ENCODE measurements at regions not wholly inside any gene's neighbourhood (a gene's known extent, or its start where the extent isn't known, plus 50 kb on each side); places are given as distances from the start of the nearest gene placed in this dataset.

- no peak for DNase-seq (ENCODE audit: low spot score)
Measured at GRCh38 chr14:38113546-38113945, 94.2 kb upstream of the SSTR1 start.

GRCh38 chr14:38116895-38117294, 90.8 kb upstream of the SSTR1 start:
- no peak for DNase-seq (ENCODE audit: low spot score)

- no peak for DNase-seq (ENCODE audit: low spot score)
Measured at GRCh38 chr14:38120109-38120508, 87.6 kb upstream of the SSTR1 start.

- no peak for DNase-seq (ENCODE audit: low spot score)
Measured at GRCh38 chr14:38121320-38122020, 86.2 kb upstream of the SSTR1 start.

- no peak for DNase-seq (ENCODE audit: low spot score)
Measured at GRCh38 chr14:38122241-38122640, 85.5 kb upstream of the SSTR1 start.

GRCh38 chr14:38124506-38124905, 83.2 kb upstream of the SSTR1 start:
- no peak for DNase-seq (ENCODE audit: low spot score)

- no peak for DNase-seq (ENCODE audit: low spot score)
Measured at GRCh38 chr14:38125481-38126037, 82.1 kb upstream of the SSTR1 start.

GRCh38 chr14:38127356-38127755, 80.3 kb upstream of the SSTR1 start:
- no peak for DNase-seq (ENCODE audit: low spot score)

- DNase-seq (ENCODE audit: low spot score), result no peak
Measured at GRCh38 chr14:38127784-38128183, 79.9 kb upstream of the SSTR1 start.

- DNase-seq (ENCODE audit: low spot score), result no peak
Measured at GRCh38 chr14:38128640-38129039, 79.1 kb upstream of the SSTR1 start.

GRCh38 chr14:38129192-38129591, 78.5 kb upstream of the SSTR1 start:
- no peak for DNase-seq (ENCODE audit: low spot score)

- DNase-seq (ENCODE audit: low spot score), result no peak
Measured at GRCh38 chr14:38129705-38130104, 78.0 kb upstream of the SSTR1 start.

GRCh38 chr14:38134416-38135030, 73.2 kb upstream of the SSTR1 start:
- DNase-seq (ENCODE audit: low spot score), result no peak

- DNase-seq (ENCODE audit: low spot score), result no peak
Measured at GRCh38 chr14:38135106-38135867, 72.4 kb upstream of the SSTR1 start.

GRCh38 chr14:38137005-38137404, 70.7 kb upstream of the SSTR1 start:
- DNase-seq (ENCODE audit: low spot score), result no peak

GRCh38 chr14:38138473-38139138, 69.1 kb upstream of the SSTR1 start:
- no peak for DNase-seq (ENCODE audit: low spot score)

GRCh38 chr14:38139926-38140325, 67.8 kb upstream of the SSTR1 start:
- DNase-seq (ENCODE audit: low spot score), result no peak

GRCh38 chr14:38143170-38143569, 64.5 kb upstream of the SSTR1 start:
- DNase-seq (ENCODE audit: low spot score), result no peak

- no peak for DNase-seq (ENCODE audit: low spot score)
Measured at GRCh38 chr14:38143659-38144505, 63.8 kb upstream of the SSTR1 start.

GRCh38 chr14:38145142-38145541, 62.6 kb upstream of the SSTR1 start:
- no peak for DNase-seq (ENCODE audit: low spot score)

- DNase-seq (ENCODE audit: low spot score), result no peak
Measured at GRCh38 chr14:38150075-38150474, 57.6 kb upstream of the SSTR1 start.

Data from pons (tissue), 1 donor.